Activated naive CD4-positive, alpha-beta T cell treated with anti-CD3 and anti-CD28 coated beads for 36 hours (primary cell): ENCODE measurements at regions not wholly inside any gene's neighbourhood (a gene's known extent, or its start where the extent isn't known, plus 50 kb on each side); places are given as distances from the start of the nearest gene placed in this dataset.
"Not testable (repeated sequence)": the region's sequence is repeated elsewhere in the genome, so short reads cannot be mapped to it uniquely, and the experiment has no call there.

Experiments used
- CTCF ChIA-PET: fragments of 350-600 bp; sonication (Branson Sonifier 250); formaldehyde crosslinking; loops from one replicate; lab custom pipeline; 2021; ENCODE audit warnings: antibody characterized with exemption; lab: Charles Lee
- DNase-seq: peaks from one replicate; pipeline ENCODE4 v3.0.0-alpha.2; 2020
- H3K27ac Mint-ChIP-seq: one replicate; pipeline ENCODE4 v1.8.0; 2021; ENCODE audit warnings: mild to moderate bottlenecking, mixed read lengths
- H3K27me3 Mint-ChIP-seq: one replicate; pipeline ENCODE4 v1.8.0; 2021; ENCODE audit warnings: low read depth, mixed read lengths
- H3K36me3 Mint-ChIP-seq: one replicate; pipeline ENCODE4 v1.8.0; 2021; ENCODE audit warnings: low read depth, mixed read lengths
- H3K4me1 Mint-ChIP-seq: one replicate; pipeline ENCODE4 v1.8.0; 2021; ENCODE audit warnings: low read depth, mixed read lengths
- H3K4me3 Mint-ChIP-seq: one replicate; pipeline ENCODE4 v1.8.0; 2021; ENCODE audit warnings: mild to moderate bottlenecking, moderate library complexity, mixed read lengths
- H3K9me3 Mint-ChIP-seq: one replicate; pipeline ENCODE4 v1.8.0; 2021; ENCODE audit warnings: mixed read lengths
- intact Hi-C: fragments of 100-400 bp; cut with micrococcal nuclease; formaldehyde crosslinking; loops from one replicate; pipeline ENCODE4 v1.15.1; 2023

DNA sequence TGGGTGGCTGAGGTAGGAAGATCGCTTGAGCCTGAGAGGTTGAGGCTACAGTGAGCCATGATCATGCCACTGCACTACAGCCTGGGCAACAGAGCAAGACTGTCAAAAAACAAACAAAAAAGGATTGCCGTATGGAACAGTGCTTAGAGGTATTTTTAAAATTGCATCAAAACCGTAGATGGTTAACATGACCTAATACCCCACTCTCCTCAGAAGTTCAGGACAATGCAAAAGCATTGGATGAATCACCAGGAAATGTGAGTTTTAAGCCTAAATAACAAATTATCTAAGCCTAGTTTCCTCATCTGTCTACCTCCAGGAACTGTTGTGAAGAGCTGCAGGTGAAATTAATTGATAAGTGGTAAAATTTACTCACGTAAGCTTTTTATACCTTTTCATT, 123.8 kb upstream of the ID4 start:
- CTCF ChIA-PET, result no interaction called here
- no peaks in the 10 kb centered on the region for H3K9me3 Mint-ChIP-seq
- no peak for DNase-seq
- no peaks in the 10 kb centered on the region for H3K36me3 Mint-ChIP-seq
- H3K4me1 Mint-ChIP-seq, result no peaks in the 10 kb centered on the region
- intact Hi-C loops, result no loop called here
- no peaks in the 10 kb centered on the region for H3K27me3 Mint-ChIP-seq
- no peak overlapping the region for H3K4me3 Mint-ChIP-seq
- no peak overlapping the region for H3K27ac Mint-ChIP-seq

DNA sequence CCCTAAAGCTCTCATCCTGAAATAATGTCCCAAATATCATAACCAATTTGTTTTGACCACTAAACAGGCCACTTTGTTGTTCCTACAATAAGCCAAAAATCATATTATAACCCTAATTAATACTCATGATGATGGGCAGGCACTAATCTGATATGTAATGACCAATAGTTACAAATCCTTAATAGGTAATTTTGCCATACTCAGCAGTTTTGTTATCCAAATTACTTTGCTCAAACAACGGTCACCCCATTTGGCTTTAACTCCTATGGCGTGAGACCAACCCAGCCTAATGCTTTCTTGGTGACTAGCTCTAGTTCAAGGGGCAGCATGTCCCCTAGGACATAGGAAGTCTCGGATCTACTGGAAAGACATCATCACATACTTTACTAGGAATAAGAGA, 123.2 kb upstream of the ID4 start:
- H3K36me3 Mint-ChIP-seq, result no peaks in the 10 kb centered on the region
- intact Hi-C loops, result no loop called here
- H3K27me3 Mint-ChIP-seq, result no peaks in the 10 kb centered on the region
- H3K4me3 Mint-ChIP-seq, result no peak overlapping the region
- no peak for DNase-seq
- no peaks in the 10 kb centered on the region for H3K9me3 Mint-ChIP-seq
- no peaks in the 10 kb centered on the region for H3K4me1 Mint-ChIP-seq
- no peak overlapping the region for H3K27ac Mint-ChIP-seq
- CTCF ChIA-PET, result interaction anchor here (0.7 kb wide), 1 partner anchor 119 kb away, joined by 3 read pairs; no protein-coding TSS in a partner anchor

DNA sequence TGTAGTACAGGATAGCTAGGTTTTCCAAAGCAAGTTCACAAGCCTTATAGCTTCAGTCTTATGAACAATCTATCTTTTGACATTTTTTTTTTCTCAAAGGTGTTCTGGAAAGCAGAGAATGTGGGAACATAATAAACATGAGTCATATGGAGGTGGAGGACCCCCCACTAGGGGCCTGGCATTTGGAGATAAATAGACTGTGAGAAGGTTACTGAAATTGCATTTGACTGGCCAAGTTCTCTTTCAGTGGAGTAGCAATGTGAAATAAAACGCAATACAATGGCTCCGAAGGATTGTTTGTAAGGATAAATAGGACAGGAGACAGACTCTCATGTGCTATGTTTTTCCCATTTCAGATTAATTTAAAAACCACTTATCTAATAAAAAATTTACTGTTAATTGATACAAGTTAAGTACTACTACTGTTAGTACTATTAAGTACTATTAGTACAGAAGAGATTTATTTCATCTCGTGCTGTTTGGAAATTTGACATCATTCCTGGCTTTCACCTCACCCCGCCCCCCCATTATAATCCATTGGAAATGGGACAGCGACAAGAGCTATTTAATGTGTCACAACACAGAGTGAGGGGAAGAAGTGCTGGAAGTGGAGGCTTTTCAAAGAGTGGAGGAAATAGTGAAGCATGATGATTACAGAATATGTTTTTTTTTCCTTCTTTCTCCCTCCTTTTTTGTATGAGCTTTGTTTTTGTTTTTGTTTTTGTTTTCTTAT, 122.6 kb upstream of the ID4 start:
- Mint-ChIP-seq H3K36me3 (no peaks in the 10 kb centered on the region), H3K9me3 (no peaks in the 10 kb centered on the region), H3K27me3 (no peaks in the 10 kb centered on the region), H3K4me1 (no peaks in the 10 kb centered on the region), H3K4me3 (no peak overlapping the region), H3K27ac (no peak overlapping the region)
- no peak for DNase-seq
- intact Hi-C loops, result no loop called here
- CTCF ChIA-PET, result interaction anchor here (0.7 kb wide), 1 partner anchor 118 kb away, joined by 3 read pairs; no protein-coding TSS in a partner anchor

DNA sequence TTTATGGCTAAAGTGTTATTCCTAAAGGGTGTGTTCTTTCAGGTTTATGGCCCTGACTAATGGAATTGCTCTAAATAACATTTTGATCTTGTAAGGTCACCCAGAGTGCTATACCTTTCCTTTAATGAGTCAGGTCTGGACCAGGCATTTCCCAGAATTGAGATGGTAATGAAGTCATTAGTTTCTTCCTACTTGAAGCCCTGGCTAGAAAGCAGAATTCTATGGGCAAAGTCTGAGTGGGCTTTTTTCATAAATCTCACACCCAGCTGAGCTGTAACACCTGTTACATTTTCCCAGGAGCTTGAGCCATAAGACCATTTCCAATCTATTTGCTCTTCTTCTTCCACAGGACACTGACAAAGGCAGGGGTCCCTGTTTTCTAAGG, 122.0 kb upstream of the ID4 start:
- Mint-ChIP-seq H3K4me3 (no peak overlapping the region), H3K36me3 (no peaks in the 10 kb centered on the region), H3K9me3 (no peaks in the 10 kb centered on the region), H3K27me3 (no peaks in the 10 kb centered on the region), H3K27ac (no peak overlapping the region), H3K4me1 (no peaks in the 10 kb centered on the region)
- DNase-seq, result no peak
- intact Hi-C loops, result no loop called here
- CTCF ChIA-PET, result no interaction called here

DNA sequence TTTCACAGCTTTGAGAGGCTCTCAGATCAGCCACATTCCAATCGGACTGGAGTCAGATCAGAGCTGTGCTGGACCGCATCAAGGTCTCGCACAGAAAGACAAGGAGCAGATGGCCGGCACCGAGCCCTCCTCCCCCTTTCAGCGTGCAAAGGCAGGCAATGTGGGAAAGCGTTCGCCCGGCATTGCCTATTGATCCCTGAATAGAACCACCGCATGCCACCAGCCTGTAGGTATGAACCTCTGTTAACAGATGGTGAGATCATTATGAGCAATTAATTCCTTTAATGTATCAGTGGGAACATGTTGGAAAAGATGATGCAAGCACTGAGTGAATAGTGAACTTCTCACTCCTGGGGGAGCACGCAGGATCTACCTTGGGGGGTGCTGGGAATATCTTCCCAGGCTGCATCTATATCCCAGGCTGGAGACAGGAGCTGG, 117.5 kb upstream of the ID4 start:
- H3K27ac Mint-ChIP-seq, result no peak overlapping the region
- no peaks in the 10 kb centered on the region for H3K4me1 Mint-ChIP-seq
- CTCF ChIA-PET, result no interaction called here
- no peak overlapping the region for H3K4me3 Mint-ChIP-seq
- intact Hi-C loops, result loop anchor here (2.0 kb wide), 1 partner anchor 17 kb away; no protein-coding TSS in a partner anchor
- DNase-seq, result no peak
- H3K9me3 Mint-ChIP-seq, result no peaks in the 10 kb centered on the region
- H3K36me3 Mint-ChIP-seq, result no peaks in the 10 kb centered on the region
- H3K27me3 Mint-ChIP-seq, result no peaks in the 10 kb centered on the region

DNA sequence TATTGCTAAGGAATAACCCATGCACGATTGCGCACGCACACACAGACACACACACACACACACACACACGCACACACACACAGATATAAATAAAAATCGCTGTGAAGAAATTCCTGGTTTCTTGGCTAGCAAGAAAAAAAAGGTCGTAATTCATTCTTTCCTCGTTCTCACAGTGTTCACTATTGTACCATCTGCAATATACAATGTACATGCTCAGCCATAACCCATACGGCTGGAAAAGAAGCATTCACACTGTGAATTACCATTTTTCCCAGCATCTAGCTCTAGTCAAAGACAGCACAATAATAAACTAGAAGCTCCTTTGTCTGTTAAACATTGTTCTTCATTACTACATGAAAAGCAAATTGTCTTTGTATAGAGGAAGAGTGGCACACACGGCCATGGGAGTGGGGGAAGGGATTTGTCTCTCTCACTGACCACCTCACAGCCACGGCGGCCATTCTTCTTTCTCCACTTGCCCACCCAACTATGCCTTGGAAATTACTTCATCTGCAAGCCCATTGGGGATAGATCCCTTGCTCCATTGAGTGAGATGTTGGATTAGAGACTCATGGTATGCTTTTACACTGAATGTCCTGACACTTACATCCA, 115.3 kb upstream of the ID4 start:
- no peak for DNase-seq
- H3K27ac Mint-ChIP-seq, result no peak overlapping the region

DNA sequence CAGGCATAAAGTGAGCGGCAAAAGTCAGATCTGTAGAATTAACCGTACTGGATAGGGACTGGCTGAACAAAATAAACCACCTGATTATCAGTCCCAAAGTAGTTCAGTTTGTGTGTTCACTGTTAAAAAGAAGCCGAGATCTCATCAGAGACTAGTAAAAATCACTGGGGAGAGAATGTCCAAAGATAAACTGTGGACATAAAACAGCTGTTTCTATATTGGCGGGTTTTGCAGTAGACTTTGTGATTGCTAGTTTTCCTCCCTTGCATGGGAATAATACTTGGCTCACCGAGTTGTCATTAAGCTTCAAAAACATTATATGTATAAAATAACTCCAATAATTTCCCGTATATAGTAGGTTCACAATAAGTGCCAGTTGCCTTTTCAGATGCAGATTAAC, 114.2 kb upstream of the ID4 start:
- no peaks in the 10 kb centered on the region for H3K36me3 Mint-ChIP-seq
- H3K27me3 Mint-ChIP-seq, result no peaks in the 10 kb centered on the region
- intact Hi-C loops, result no loop called here
- DNase-seq, result no peak
- CTCF ChIA-PET, result no interaction called here
- no peaks in the 10 kb centered on the region for H3K4me1 Mint-ChIP-seq
- no peak overlapping the region for H3K4me3 Mint-ChIP-seq
- no peak overlapping the region for H3K27ac Mint-ChIP-seq
- H3K9me3 Mint-ChIP-seq, result no peaks in the 10 kb centered on the region

More for the DNA sequence above, 115.3 kb upstream of the ID4 start:
- CTCF ChIA-PET, result no interaction called here
- Mint-ChIP-seq H3K36me3 (no peaks in the 10 kb centered on the region), H3K4me3 (no peak overlapping the region), H3K27me3 (no peaks in the 10 kb centered on the region), H3K9me3 (no peaks in the 10 kb centered on the region), H3K4me1 (no peaks in the 10 kb centered on the region)
- intact Hi-C loops, result no loop called here

DNA sequence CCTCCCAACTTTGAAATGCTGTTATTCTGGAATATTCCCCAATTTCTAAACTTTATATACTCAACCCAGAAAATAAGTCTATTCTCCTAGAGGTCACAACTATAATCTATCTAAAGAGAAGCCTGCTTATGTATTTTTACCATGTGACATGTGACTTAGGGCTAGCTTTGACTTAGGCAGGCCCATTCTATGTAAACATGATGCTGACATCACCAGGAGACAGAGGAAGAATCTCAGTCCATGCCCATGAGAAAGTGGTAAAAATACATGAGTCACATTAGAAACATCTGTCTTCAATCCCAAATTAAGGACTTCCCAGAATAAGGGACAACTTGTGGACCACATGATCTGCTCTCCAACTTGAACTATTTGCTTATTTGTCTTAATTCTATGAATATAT, 113.6 kb upstream of the ID4 start:
- H3K36me3 Mint-ChIP-seq, result no peaks in the 10 kb centered on the region
- no peak for DNase-seq
- H3K4me1 Mint-ChIP-seq, result no peaks in the 10 kb centered on the region
- no peak overlapping the region for H3K27ac Mint-ChIP-seq
- H3K27me3 Mint-ChIP-seq, result no peaks in the 10 kb centered on the region
- intact Hi-C loops, result no loop called here
- no peaks in the 10 kb centered on the region for H3K9me3 Mint-ChIP-seq
- CTCF ChIA-PET, result no interaction called here
- H3K4me3 Mint-ChIP-seq, result no peak overlapping the region

DNA sequence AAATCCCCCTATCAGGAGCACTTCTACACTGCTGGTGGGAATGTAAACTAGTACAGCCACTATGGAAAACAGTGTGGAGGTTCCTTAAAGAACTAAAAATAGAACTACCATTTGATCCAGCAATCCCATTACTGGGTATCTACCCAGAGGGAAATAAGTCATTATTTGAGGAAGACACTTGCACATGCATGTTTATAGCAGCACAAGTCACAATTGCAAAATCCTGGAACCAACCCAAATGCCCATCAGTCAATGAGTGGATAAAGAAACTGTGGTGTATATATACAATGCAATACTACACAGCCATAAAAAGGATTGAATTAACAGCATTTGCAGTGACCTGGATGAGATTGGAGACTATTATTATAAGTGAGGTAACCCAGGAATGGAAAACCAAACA, 111.7 kb upstream of the ID4 start:
- DNase-seq, CTCF ChIA-PET, H3K36me3 Mint-ChIP-seq, H3K9me3 Mint-ChIP-seq, H3K27ac Mint-ChIP-seq, H3K4me3 Mint-ChIP-seq, H3K4me1 Mint-ChIP-seq, H3K27me3 Mint-ChIP-seq, intact Hi-C loops: not testable (repeated sequence)

DNA sequence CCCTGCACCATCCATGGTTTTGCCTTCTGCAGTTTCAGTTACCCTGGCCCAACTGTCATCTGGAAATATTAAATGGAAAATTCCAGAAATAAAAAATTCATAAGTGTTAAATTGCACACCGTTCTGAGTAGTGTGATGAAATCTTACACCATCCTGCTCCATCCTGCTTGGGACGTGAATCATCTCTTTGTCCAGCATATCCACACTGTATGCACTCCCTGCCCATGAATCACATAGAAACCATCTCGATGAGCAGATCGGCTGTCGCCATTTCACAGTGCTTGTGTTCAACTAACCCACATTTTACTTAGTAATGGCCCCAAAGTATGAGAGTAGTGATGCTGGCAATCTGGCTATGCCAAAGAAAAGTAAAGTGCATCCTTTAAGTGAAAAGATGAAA, 105.9 kb upstream of the ID4 start:
- H3K27ac Mint-ChIP-seq, result no peak overlapping the region
- H3K9me3 Mint-ChIP-seq, result no peaks in the 10 kb centered on the region
- no peaks in the 10 kb centered on the region for H3K27me3 Mint-ChIP-seq
- CTCF ChIA-PET, result no interaction called here
- H3K4me1 Mint-ChIP-seq, result no peaks in the 10 kb centered on the region
- DNase-seq, result no peak
- intact Hi-C loops, result no loop called here
- no peak overlapping the region for H3K4me3 Mint-ChIP-seq
- no peaks in the 10 kb centered on the region for H3K36me3 Mint-ChIP-seq

DNA sequence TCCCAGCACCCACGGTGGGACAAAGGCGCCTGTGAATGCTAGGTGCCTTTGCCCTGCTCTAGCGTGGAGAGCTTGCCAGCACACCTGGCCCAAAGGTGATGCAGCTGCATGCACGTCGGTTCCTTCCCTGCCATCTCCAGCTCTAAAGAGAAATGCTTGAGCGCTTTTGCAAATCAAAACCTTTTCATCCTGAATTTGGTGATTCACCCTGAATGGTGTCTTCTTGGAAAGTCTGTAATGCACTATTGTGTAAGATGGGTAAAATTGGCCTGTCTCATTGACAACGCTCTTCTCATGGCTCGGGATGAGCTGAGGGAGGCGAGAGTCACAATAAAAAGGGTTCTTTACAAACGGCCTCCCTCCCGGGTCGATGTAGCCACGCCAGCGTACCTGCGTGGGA, 103.1 kb upstream of the ID4 start:
- intact Hi-C loops, result no loop called here
- no peak overlapping the region for H3K27ac Mint-ChIP-seq
- H3K27me3 Mint-ChIP-seq, result no peaks in the 10 kb centered on the region
- no peaks in the 10 kb centered on the region for H3K36me3 Mint-ChIP-seq
- H3K4me1 Mint-ChIP-seq, result no peaks in the 10 kb centered on the region
- no peak for DNase-seq
- no peak overlapping the region for H3K4me3 Mint-ChIP-seq
- H3K9me3 Mint-ChIP-seq, result no peaks in the 10 kb centered on the region
- CTCF ChIA-PET, result no interaction called here

DNA sequence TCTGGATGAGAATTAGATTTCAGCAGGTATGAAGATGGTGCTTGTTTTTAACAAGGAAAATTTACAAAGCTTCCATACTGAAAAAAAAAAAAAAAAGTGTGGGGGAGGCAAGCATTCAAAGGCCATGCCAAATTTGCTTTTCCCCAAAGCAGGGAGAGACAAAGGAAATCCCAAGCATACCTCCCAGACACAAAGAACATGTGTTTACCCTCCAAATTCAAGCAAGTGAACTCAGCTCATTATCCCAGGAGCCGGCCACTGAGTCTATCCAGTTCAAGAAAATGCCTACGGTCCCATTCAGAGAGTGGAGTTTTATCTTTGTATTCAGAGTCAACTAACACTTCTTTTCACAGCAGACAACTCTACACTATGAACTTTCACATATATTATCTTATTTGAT, 102.7 kb upstream of the ID4 start:
- Mint-ChIP-seq H3K9me3 (no peaks in the 10 kb centered on the region), H3K27me3 (no peaks in the 10 kb centered on the region), H3K4me3 (no peak overlapping the region), H3K27ac (no peak overlapping the region), H3K36me3 (no peaks in the 10 kb centered on the region), H3K4me1 (no peaks in the 10 kb centered on the region)
- intact Hi-C loops, result no loop called here
- CTCF ChIA-PET, result no interaction called here
- no peak for DNase-seq

DNA sequence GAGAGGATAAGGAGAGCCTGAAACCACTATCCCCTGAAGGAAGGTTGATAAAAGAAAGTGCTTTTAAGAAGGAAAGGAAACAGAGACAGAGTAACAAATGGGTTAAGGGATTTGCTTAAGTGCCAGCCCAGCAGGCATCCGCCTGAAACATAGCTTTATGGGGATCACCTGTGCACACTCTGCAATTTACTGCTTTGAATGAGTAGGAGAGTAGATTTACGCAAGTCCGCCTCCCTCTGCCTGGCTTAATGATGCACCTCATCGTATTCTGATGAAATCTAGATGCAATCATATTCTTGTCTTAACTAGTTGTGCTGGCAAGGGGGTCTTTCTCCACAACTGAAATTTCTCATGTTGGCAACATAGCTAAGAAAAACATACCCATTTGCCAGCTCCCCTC, 101.1 kb upstream of the ID4 start:
- CTCF ChIA-PET, result no interaction called here
- no peaks in the 10 kb centered on the region for H3K36me3 Mint-ChIP-seq
- intact Hi-C loops, result no loop called here
- no peak overlapping the region for H3K27ac Mint-ChIP-seq
- H3K4me3 Mint-ChIP-seq, result no peak overlapping the region
- no peaks in the 10 kb centered on the region for H3K9me3 Mint-ChIP-seq
- no peaks in the 10 kb centered on the region for H3K27me3 Mint-ChIP-seq
- no peak for DNase-seq
- no peaks in the 10 kb centered on the region for H3K4me1 Mint-ChIP-seq
